ENCODE measurements at regions not wholly inside any gene's neighbourhood (a gene's known extent, or its start where the extent isn't known, plus 50 kb on each side); places are given as distances from the start of the nearest gene placed in this dataset.
"Not testable (repeated sequence)": the region's sequence is repeated elsewhere in the genome, so short reads cannot be mapped to it uniquely, and the experiment has no call there.

GRCh38 chr18:51253476-51253875, 56.0 kb upstream of the MEX3C start:
- H3K9me3 ChIP-seq = no peaks in the 10 kb centered on the region
- DNase-seq (no peak), ATAC-seq (no peak)
- H3K36me3 ChIP-seq = no peaks in the 10 kb centered on the region
- intact Hi-C loops (cut with DNase I) = no loop called here
- peaks cover 0 to 7% (median 0%) of the 10 kb centered on the region in 12 donors for H3K4me1 ChIP-seq
- WGBS, 4 donors = 88 to 93% (median 91%) methylated on average over 4 of the region's 4 CpGs
- peaks cover 0 to 6% (median 0%) of the 10 kb centered on the region in 9 donors for H3K27me3 ChIP-seq
- H3K27ac ChIP-seq = no peak overlapping the region
- no peak overlapping the region for H3K4me3 ChIP-seq
- no peak for TF ChIP-seq POLR2A (IDR thresholded peaks at IDR 0.05)
- TF ChIP-seq, protein P1, sequence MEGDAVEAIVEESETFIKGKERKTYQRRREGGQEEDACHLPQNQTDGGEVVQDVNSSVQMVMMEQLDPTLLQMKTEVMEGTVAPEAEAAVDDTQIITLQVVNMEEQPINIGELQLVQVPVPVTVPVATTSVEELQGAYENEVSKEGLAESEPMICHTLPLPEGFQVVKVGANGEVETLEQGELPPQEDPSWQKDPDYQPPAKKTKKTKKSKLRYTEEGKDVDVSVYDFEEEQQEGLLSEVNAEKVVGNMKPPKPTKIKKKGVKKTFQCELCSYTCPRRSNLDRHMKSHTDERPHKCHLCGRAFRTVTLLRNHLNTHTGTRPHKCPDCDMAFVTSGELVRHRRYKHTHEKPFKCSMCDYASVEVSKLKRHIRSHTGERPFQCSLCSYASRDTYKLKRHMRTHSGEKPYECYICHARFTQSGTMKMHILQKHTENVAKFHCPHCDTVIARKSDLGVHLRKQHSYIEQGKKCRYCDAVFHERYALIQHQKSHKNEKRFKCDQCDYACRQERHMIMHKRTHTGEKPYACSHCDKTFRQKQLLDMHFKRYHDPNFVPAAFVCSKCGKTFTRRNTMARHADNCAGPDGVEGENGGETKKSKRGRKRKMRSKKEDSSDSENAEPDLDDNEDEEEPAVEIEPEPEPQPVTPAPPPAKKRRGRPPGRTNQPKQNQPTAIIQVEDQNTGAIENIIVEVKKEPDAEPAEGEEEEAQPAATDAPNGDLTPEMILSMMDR (IDR thresholded peaks at IDR 0.05) = no peak

DNA sequence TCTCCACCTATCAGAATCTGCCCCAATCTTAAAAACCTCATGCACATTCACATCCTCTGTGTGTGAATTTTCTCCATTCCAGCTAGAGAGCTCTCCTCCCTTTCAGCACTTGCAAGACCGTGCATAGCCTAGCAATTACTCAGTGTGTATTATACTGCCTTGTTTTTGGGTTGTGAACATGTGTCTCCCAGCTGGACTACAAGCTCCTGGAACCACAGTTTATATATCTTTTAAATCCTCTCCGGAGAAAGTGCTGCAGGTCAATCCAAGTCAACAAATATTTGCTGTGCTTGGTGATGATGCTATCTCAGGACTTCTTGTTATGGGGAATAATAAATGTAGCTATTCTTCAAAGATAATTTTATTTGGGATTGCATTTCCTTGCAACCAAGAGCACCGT, 58.2 kb upstream of the MEX3C start:
- ATAC-seq (peak in 1 of 4 donors; percentile 34), DNase-seq (no peak)
- Histone ChIP-seq H3K9me3 (no peaks in the 10 kb centered on the region), H3K27me3 (peaks cover 0 to 4% (median 0%) of the 10 kb centered on the region in 9 donors), H3K4me3 (no peak overlapping the region), H3K36me3 (no peaks in the 10 kb centered on the region), H3K4me1 (peaks cover 0 to 7% (median 0%) of the 10 kb centered on the region in 12 donors), H3K27ac (no peak overlapping the region)
- 57 to 66% (median 61%) methylated on average over 3 of the region's 3 CpGs for WGBS, 4 donors
- intact Hi-C loops (cut with DNase I) = no loop called here
- TF ChIP-seq, protein P1 (IDR thresholded peaks at IDR 0.05) = no peak
- TF ChIP-seq POLR2A (IDR thresholded peaks at IDR 0.05) = no peak

GRCh38 chr18:51257150-51257549, 59.7 kb upstream of the MEX3C start:
- Histone ChIP-seq H3K27me3 (peaks cover 0 to 2% (median 0%) of the 10 kb centered on the region in 9 donors), H3K4me3 (no peak overlapping the region), H3K36me3 (no peaks in the 10 kb centered on the region), H3K9me3 (no peaks in the 10 kb centered on the region), H3K27ac (no peak overlapping the region), H3K4me1 (peaks cover 0 to 7% (median 0%) of the 10 kb centered on the region in 12 donors)
- no peak for DNase-seq
- 47 to 59% (median 54%) methylated on average over 4 of the region's 4 CpGs for WGBS, 4 donors
- TF ChIP-seq, protein P1 (IDR thresholded peaks at IDR 0.05) = no peak
- TF ChIP-seq POLR2A (IDR thresholded peaks at IDR 0.05) = no peak
- ATAC-seq = no peak
- intact Hi-C loops (cut with DNase I) = no loop called here

DNA sequence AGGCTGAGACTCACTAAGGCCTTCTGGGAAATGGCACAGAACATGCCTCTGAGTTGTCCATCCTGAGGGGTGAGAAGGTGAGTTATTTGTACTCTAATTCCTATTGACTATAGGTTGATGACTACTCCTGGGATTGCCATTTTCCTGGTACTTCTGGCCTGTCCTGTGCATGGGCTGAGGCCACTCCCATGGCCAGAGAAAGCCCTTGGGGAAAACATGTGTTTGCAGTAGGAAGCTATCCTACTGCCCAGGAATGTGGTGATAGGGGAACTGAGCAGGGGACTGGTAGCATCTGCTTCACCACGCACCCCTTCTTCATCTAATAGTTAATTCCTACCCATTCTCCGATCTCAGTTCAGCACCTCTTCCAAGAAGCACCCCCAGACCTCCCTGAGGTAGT, 62.6 kb upstream of the MEX3C start:
- TF ChIP-seq POLR2A (IDR thresholded peaks at IDR 0.05) = no peak
- Histone ChIP-seq H3K27ac (no peak overlapping the region), H3K4me3 (no peak overlapping the region), H3K36me3 (no peaks in the 10 kb centered on the region), H3K27me3 (peaks cover 0 to 2% (median 0%) of the 10 kb centered on the region in 9 donors), H3K9me3 (no peaks in the 10 kb centered on the region), H3K4me1 (peaks cover 0 to 7% (median 0%) of the 10 kb centered on the region in 12 donors)
- intact Hi-C loops (cut with DNase I) = no loop called here
- DNase-seq (no peak), ATAC-seq (no peak)
- WGBS, 4 donors = 69 to 86% (median 70%) methylated on average over 2 of the region's 2 CpGs

DNA sequence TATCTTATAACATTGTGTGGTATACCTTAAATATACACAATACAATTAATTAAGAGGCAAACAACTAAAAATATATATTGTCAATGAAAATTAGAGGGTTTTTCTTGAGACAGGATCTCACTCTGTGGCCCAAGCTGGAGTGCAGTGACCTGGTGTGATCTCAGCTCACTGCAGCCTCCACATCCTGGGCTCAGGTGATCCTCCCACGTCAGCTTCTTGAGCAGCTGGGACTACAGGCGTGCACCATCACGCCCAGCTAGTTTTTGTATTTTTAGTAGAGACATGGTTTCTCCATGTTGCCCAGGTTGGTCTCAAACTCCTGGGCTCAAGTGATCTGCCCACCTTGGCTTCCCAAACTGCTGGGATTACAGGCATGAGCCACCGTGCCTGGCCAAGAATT, 68.6 kb upstream of the MEX3C start:
- H3K9me3 ChIP-seq; ATAC-seq; H3K27me3 ChIP-seq; H3K27ac ChIP-seq; DNase-seq; H3K36me3 ChIP-seq; intact Hi-C loops (cut with DNase I); H3K4me3 ChIP-seq; H3K4me1 ChIP-seq: not testable (repeated sequence)
- 69 to 84% (median 75%) methylated on average over 4 of the region's 4 CpGs for WGBS, 4 donors

All from heart left ventricle (tissue), 16 donors.